Activated CD8-positive, alpha-beta T cell treated with anti-CD3 and anti-CD28 coated beads, Interleukin-2, amount 10 ng/mL, durations not matched to agents 7 days and 5 days (primary cell): ENCODE measurements at regions not wholly inside any gene's neighbourhood (a gene's known extent, or its start where the extent isn't known, plus 50 kb on each side); places are given as distances from the start of the nearest gene placed in this dataset.
"Not testable (repeated sequence)": the region's sequence is repeated elsewhere in the genome, so short reads cannot be mapped to it uniquely, and the experiment has no call there.

Source experiments
- ATAC-seq: fragments of 150-1000 bp; cut with Tn5 transposase; one replicate; pipeline ENCODE4 v1.10.0; 2021; ENCODE audit warnings: moderate library complexity
- CTCF ChIA-PET: fragments of 350-600 bp; sonication (Branson Sonifier 250); formaldehyde crosslinking; loops from one replicate; lab custom pipeline; 2021; ENCODE audit warnings: antibody characterized with exemption; lab: Charles Lee
- POLR2A ChIA-PET: fragments of 350-600 bp; sonication (Branson Sonifier 250); formaldehyde crosslinking; loops from one replicate; lab custom pipeline; 2021; ENCODE audit warnings: antibody characterized with exemption; lab: Charles Lee
- DNase-seq: peaks from one replicate; pipeline ENCODE4 v3.0.0-alpha.2; 2020
- H3K27ac Mint-ChIP-seq: one replicate; pipeline ENCODE4 v1.8.0; 2021; ENCODE audit warnings: mild to moderate bottlenecking, mixed read lengths
- H3K27me3 Mint-ChIP-seq: one replicate; pipeline ENCODE4 v1.8.0; 2021; ENCODE audit warnings: low read depth, mixed read lengths
- H3K36me3 Mint-ChIP-seq: one replicate; pipeline ENCODE4 v1.8.0; 2021; ENCODE audit warnings: low read depth, mixed read lengths
- H3K4me1 Mint-ChIP-seq: one replicate; pipeline ENCODE4 v1.8.0; 2021; ENCODE audit warnings: low read depth, mixed read lengths
- H3K4me3 Mint-ChIP-seq: one replicate; pipeline ENCODE4 v1.8.0; 2021; ENCODE audit warnings: mild to moderate bottlenecking, mixed read lengths
- H3K9me3 Mint-ChIP-seq: one replicate; pipeline ENCODE4 v1.8.0; 2022; ENCODE audit warnings: mixed read lengths; ENCODE audit not compliant: insufficient read depth

DNA sequence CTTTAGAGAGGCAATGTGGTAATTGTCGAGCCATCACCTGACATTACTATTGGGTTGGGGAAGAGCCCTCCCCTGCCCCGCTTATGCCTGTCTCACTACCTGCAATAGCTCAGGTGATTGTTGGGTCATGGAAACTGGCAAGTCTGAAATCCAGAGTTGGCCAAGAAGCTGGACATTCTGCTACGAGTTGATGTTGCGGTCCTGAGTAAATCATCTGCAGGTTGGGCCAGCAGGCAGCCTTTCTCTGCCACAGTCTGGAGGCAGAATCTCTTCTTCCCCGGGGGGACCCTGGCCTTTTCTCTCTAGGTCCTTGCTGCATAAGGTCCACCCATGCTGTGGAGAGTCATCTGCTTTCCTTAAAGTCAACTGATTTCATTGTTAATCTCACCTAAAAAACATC, 142.4 kb downstream of the THBS2 start:
- CTCF ChIA-PET, result no interaction called here
- H3K4me3 Mint-ChIP-seq, result no peak overlapping the region
- H3K4me1 Mint-ChIP-seq, result peaks cover 6% of the 10 kb centered on the region
- H3K27me3 Mint-ChIP-seq, result peaks cover 2% of the 10 kb centered on the region
- H3K27ac Mint-ChIP-seq, result no peak overlapping the region
- H3K36me3 Mint-ChIP-seq, result no peaks in the 10 kb centered on the region
- POLR2A ChIA-PET, result no interaction called here
- H3K9me3 Mint-ChIP-seq, result no peaks in the 10 kb centered on the region
- no peak for DNase-seq
- no peak for ATAC-seq

DNA sequence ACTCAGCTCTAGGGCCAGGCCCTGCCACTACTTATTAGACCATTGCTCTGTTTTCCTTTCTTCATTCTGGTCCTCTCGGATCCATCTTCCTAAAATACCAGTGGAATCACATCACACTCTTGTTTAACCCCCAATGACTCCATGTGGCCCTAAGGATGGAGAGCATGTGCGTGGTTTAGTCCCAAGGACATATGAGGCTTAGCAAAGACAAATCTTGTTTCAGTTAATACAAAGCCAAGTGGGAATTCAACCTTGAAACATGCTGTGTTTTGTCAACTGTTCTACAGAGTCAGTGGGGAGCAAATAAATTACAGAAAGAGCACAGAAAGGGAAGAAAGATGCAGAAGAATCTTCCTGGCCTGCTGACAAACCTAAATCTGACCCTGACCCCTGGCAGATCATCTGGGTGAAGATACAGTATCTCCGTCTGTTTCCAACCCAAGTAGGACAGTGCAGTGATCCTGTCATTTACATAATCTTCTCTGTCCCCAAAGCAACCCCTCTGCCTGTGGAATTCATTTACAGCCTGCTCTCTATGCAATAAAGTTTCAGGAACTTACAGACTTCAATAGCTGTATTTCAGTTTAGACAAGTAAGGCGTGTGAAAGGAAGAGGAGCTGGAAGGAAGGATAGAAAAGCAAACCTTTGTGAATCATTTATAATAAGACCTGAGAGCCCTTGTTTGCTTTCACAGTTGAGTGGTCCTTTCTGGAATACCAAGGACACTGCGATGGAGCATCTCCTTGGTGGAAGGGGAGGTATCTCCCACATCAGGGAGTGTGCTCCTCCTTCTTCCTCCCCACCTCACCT, 144.0 kb downstream of the THBS2 start:
- H3K9me3 Mint-ChIP-seq, result no peaks in the 10 kb centered on the region
- H3K4me1 Mint-ChIP-seq, result peaks cover 6% of the 10 kb centered on the region
- no peaks in the 10 kb centered on the region for H3K36me3 Mint-ChIP-seq
- CTCF ChIA-PET, result no interaction called here
- ATAC-seq, result no peak
- POLR2A ChIA-PET, result no interaction called here
- no peak overlapping the region for H3K4me3 Mint-ChIP-seq
- H3K27me3 Mint-ChIP-seq, result peaks cover 5% of the 10 kb centered on the region
- H3K27ac Mint-ChIP-seq, result no peak overlapping the region
- DNase-seq, result no peak

DNA sequence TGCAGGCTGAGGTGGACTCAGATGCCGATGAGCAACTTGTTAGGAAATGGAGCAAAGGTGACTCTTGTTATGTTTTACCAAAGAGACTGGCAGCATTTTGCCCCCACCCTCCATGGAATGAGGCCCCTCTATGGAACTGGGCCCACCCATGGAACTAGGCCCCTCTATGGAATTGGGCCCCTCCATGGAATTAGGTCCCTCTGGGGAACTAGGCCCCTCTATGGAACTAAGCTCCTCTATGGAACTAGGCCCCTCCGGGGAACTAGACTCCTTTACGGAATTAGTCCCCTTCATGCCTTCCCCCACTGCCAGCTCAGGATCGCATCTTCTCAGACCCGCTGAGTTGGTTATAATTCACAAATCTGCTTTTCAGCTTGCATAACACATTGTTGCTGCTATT, 144.9 kb downstream of the THBS2 start:
- Mint-ChIP-seq H3K27ac (no peak overlapping the region), H3K4me3 (no peak overlapping the region), H3K9me3 (no peaks in the 10 kb centered on the region), H3K27me3 (peaks cover 7% of the 10 kb centered on the region), H3K36me3 (no peaks in the 10 kb centered on the region), H3K4me1 (peaks cover 6% of the 10 kb centered on the region)
- POLR2A ChIA-PET, result no interaction called here
- no peak for ATAC-seq
- no peak for DNase-seq
- CTCF ChIA-PET, result no interaction called here

DNA sequence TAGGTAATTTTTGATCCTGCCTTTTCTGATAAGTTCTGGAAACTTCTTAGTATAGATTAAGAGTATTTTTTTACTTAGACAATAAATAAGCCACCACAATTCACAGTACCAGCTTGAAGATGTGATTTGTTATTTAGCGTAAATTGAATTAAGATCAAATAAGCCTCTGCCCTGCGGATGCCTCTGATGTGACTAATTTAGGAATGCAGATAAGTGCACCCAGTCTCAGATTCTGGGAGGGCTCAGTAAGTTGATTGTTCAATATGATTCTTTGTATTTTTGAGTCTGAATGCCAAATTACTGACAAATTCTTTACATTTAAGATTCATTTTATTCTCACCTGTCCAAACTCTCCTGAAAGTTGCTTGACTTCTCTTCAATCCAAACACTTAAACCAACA, 147.5 kb downstream of the THBS2 start:
- ChIA-PET CTCF (no interaction called here), POLR2A (no interaction called here)
- no peak overlapping the region for H3K27ac Mint-ChIP-seq
- H3K4me3 Mint-ChIP-seq, result no peak overlapping the region
- no peaks in the 10 kb centered on the region for H3K36me3 Mint-ChIP-seq
- no peak for DNase-seq
- H3K27me3 Mint-ChIP-seq, result peaks cover 5% of the 10 kb centered on the region
- H3K4me1 Mint-ChIP-seq, result no peaks in the 10 kb centered on the region
- no peaks in the 10 kb centered on the region for H3K9me3 Mint-ChIP-seq
- ATAC-seq, result no peak

DNA sequence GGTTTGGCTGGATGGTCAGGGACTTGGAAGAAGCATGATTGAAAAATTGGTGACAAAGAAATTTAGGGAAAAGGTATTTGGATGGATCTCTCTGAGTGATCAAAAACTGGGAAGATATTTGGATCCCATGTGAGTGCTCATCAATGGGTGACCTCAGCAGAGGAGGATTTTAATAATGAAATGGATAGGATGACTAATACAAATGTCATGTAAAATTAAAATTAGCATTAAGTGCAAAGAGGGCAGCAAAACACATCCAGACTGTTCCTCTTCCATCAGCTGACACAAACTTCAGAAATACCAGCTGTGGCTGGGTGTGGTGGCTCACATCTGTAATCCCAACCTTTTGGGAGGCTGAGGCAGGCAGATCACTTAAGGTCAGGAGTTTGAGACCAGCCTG, 151.7 kb downstream of the THBS2 start:
- H3K27ac Mint-ChIP-seq, result no peak overlapping the region

DNA sequence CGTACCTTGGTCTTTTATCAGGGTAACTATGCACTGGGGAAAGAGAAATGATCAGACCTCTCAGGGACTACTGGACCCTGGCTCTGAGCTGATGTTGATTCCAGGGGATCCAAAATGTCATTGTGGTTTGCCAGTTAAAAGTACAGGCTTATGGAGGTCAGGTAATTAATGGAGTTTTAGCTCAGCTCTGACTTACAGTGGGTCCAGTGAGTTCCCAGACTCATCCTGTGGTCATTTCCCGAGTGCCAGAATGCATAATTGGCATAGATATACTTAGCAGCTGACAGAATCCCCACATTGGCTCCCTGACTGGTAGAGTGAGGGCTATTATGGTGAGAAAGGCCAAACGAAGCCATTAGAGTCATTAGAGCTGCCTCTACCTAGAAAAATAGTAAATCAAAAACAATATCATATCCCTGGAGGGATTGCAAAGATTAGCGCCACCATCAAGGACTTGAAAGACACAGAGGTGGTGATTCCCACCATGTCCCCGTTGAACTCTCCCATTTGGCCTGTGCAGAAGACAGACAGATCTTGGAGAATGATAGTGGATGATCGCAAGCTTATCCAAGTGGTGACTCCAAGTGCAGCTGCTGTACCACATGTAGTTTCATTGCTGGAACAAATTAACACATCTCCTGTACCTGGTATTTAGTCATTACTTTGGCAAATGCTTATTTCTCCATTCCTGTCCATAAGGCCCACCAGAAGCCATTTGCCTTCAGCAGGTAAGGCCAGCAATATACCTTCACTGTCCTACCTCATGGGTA, 152.4 kb downstream of the THBS2 start:
- no peaks in the 10 kb centered on the region for H3K9me3 Mint-ChIP-seq
- no peaks in the 10 kb centered on the region for H3K36me3 Mint-ChIP-seq
- ATAC-seq (no peak), DNase-seq (no peak)
- ChIA-PET POLR2A (no interaction called here), CTCF (no interaction called here)
- H3K27ac Mint-ChIP-seq, result no peak overlapping the region
- no peaks in the 10 kb centered on the region for H3K4me1 Mint-ChIP-seq
- peaks cover 5% of the 10 kb centered on the region for H3K27me3 Mint-ChIP-seq
- H3K4me3 Mint-ChIP-seq, result no peak overlapping the region

More for the DNA sequence above, 151.7 kb downstream of the THBS2 start:
- Mint-ChIP-seq H3K4me3 (no peak overlapping the region), H3K9me3 (no peaks in the 10 kb centered on the region), H3K27me3 (peaks cover 5% of the 10 kb centered on the region), H3K4me1 (no peaks in the 10 kb centered on the region), H3K36me3 (no peaks in the 10 kb centered on the region)
- DNase-seq (no peak), ATAC-seq (no peak)
- CTCF ChIA-PET, result no interaction called here
- POLR2A ChIA-PET, result no interaction called here

DNA sequence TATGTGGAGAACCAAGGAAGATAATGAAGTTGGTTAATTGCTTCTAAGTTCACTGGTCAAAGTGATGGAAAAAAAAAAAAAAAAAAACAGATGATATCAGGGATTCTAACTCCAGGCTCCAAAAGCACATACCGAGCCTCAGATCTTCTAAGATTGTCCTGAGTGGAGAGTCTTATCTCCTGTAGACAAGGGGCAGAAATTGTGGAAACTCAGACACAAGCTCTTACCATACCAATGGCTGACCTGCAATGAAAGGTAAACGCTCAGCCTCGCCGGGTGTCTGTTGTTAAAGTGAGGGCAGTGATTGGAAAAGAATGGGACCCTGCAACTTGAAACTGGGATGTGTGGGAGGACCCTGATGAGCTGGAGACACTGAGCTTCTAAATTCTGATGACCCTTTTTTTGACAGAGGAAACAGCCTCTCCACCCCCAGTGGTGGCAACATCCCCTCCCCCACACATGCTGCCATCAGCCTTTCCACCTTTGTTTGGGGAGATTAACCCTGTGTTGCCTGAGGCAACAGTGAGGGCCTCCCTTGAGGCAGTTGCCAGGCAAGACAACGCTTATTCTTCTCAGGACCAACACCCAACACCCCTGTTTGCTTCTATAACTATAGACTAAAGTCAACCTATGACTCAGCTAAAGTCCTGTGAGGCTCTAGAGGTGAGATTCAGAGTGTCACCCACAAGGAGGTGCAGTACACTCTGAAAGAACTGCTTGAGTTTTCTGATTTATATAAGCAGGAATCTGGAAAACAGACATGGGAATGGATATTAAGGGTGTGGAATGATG, 154.0 kb downstream of the THBS2 start:
- CTCF ChIA-PET, result no interaction called here
- peaks cover 2% of the 10 kb centered on the region for H3K27me3 Mint-ChIP-seq
- no peak overlapping the region for H3K4me3 Mint-ChIP-seq
- DNase-seq (no peak), ATAC-seq (no peak)
- no peaks in the 10 kb centered on the region for H3K9me3 Mint-ChIP-seq
- POLR2A ChIA-PET, result no interaction called here
- H3K36me3 Mint-ChIP-seq, result no peaks in the 10 kb centered on the region
- no peaks in the 10 kb centered on the region for H3K4me1 Mint-ChIP-seq
- no peak overlapping the region for H3K27ac Mint-ChIP-seq

DNA sequence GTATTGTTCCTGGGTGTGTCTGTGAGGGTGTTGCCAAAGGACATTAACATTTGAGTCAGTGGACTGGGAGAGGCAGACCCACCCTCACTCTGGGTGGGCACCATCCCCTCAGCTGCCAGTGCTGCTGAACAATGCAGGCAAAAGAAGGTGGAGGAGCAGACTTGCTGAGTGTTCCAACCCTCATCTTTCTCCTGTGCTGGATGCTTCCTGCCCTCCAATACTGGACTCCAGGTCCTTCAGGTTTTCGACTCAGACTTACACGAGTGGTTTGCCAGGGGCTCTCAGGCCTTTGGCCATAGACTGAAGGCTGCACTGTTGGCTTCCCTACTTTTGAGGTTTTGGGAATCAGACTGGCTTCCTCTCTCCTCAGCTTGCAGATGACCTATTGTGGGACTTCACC, 155.0 kb downstream of the THBS2 start:
- CTCF ChIA-PET, ATAC-seq, DNase-seq, H3K27me3 Mint-ChIP-seq, H3K4me1 Mint-ChIP-seq, H3K36me3 Mint-ChIP-seq, H3K9me3 Mint-ChIP-seq, H3K27ac Mint-ChIP-seq, H3K4me3 Mint-ChIP-seq, POLR2A ChIA-PET: not testable (repeated sequence)

DNA sequence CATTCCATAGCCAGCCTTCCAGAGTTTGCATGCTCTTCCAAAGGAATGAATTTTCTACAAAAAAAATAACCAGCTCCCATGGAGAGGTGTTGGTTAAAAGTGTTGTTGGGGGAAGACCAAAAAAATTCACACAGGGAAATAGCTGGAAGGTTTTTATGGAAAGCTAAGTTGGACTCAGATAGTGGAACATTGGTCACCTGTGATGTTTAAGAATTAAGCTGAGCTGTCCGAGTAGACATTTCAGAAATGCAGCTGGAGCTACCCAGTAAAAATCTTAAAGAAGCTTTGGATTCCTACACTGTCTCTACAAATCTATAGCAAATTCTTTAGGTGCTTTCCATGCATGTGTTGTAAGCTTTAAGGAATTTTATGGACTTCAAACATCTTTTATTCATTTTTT, 155.5 kb downstream of the THBS2 start:
- POLR2A ChIA-PET, result no interaction called here
- Mint-ChIP-seq H3K27ac (no peak overlapping the region), H3K4me1 (no peaks in the 10 kb centered on the region), H3K27me3 (no peaks in the 10 kb centered on the region), H3K9me3 (no peaks in the 10 kb centered on the region), H3K36me3 (no peaks in the 10 kb centered on the region), H3K4me3 (no peak overlapping the region)
- DNase-seq (no peak), ATAC-seq (no peak)
- CTCF ChIA-PET, result no interaction called here

DNA sequence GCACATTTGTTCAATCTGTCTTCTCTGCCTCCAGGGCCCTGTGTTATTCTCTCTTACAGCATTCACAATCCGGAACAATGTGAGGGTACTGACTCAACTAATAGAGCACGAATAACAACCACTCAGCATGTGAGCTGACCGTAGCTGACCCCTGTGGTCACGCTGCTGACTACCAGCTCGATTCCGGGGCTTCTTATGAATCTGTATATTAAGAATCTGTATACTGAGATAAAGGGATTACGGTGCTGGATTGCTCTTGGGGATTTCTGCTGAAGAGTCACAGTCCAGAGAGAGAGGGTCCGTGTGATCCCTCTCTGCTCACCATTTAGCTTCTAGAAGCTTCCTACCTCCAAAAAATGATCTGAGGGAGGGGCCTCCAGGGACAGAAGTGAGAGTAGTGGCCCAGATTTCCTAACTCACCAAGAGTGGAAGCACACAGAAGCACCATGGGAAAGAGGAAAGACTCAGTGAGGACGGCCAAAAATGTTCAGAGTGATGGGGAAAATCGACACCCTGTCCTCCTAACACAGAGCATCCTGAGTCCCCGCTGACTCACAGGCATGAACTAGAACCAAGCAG, 156.2 kb downstream of the THBS2 start:
- DNase-seq (no peak), ATAC-seq (no peak)
- Mint-ChIP-seq H3K27me3 (no peaks in the 10 kb centered on the region), H3K27ac (no peak overlapping the region), H3K36me3 (no peaks in the 10 kb centered on the region), H3K4me1 (no peaks in the 10 kb centered on the region), H3K4me3 (no peak overlapping the region), H3K9me3 (no peaks in the 10 kb centered on the region)
- CTCF ChIA-PET, result no interaction called here
- POLR2A ChIA-PET, result no interaction called here

DNA sequence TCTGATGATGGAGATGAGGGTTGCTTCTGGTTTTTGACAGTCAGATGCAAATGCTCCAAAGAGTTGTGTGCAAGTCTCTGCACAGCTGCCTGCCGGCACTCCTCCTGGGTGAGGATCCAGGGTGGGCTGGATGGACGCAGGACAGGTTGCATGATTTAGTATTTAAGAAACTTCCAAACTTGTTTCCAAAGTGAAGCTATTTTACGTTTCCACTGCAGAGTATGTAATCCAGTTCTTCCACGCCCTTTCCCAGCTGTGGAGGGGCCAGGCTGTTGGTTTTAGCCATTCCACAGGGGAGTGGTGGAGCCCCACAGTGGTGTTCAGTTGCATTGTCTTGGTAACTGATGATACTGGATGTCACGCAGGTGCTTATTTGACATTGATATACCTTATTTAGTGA, 157.3 kb downstream of the THBS2 start:
- no peak overlapping the region for H3K27ac Mint-ChIP-seq
- no peaks in the 10 kb centered on the region for H3K36me3 Mint-ChIP-seq
- POLR2A ChIA-PET, result no interaction called here
- no peaks in the 10 kb centered on the region for H3K9me3 Mint-ChIP-seq
- H3K27me3 Mint-ChIP-seq, result no peaks in the 10 kb centered on the region
- H3K4me1 Mint-ChIP-seq, result no peaks in the 10 kb centered on the region
- CTCF ChIA-PET, result no interaction called here
- DNase-seq, result no peak
- no peak for ATAC-seq
- H3K4me3 Mint-ChIP-seq, result no peak overlapping the region

DNA sequence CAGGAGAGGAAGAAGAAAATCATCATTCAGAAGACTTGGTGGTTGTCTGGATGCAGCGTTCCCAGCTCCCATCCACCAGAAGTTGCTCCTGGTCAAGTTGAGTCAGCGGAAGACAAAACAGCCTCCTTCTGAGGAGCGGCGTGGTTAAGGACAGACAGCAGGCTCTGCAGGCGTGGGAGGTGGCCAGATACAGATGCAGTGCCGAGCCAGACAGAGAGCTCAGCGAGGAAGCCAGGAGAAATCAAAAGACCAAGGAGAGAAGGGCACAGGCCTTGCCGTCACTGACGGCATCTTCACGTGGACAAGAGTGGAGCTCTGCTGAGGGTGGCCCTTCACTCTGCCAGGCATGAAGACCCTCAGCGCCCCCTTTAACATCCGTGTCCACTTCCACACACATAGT, 158.5 kb downstream of the THBS2 start:
- ATAC-seq (no peak), DNase-seq (no peak)
- H3K4me1 Mint-ChIP-seq, result no peaks in the 10 kb centered on the region
- peaks cover 3% of the 10 kb centered on the region for H3K9me3 Mint-ChIP-seq
- H3K27me3 Mint-ChIP-seq, result no peaks in the 10 kb centered on the region
- POLR2A ChIA-PET, result interaction anchor here (0.6 kb wide), 1 partner anchor 298 kb away, joined by 3 read pairs; no protein-coding TSS in a partner anchor
- H3K4me3 Mint-ChIP-seq, result no peak overlapping the region
- no peak overlapping the region for H3K27ac Mint-ChIP-seq
- H3K36me3 Mint-ChIP-seq, result no peaks in the 10 kb centered on the region
- CTCF ChIA-PET, result no interaction called here
